Hepatocyte (in vitro differentiated cells): ENCODE measurements at regions not wholly inside any gene's neighbourhood (a gene's known extent, or its start where the extent isn't known, plus 50 kb on each side); places are given as distances from the start of the nearest gene placed in this dataset.

Source experiments
- EZH2 ChIP-seq: fragments of 200-600 bp; sonication (generic); IDR thresholded peaks from 2 replicates; pipeline ENCODE4 v1.6.1; 2016; ENCODE audit warnings: antibody characterized with exemption, mild to moderate bottlenecking, borderline replicate concordance
- TF ChIP-seq, protein P1 (sequence below): fragments of 200-600 bp; sonication (generic); IDR thresholded peaks from 2 replicates; pipeline ENCODE4 v1.5.1; 2016; ENCODE audit warnings: antibody characterized with exemption, mild to moderate bottlenecking; ENCODE audit not compliant: poor library complexity

DNA sequence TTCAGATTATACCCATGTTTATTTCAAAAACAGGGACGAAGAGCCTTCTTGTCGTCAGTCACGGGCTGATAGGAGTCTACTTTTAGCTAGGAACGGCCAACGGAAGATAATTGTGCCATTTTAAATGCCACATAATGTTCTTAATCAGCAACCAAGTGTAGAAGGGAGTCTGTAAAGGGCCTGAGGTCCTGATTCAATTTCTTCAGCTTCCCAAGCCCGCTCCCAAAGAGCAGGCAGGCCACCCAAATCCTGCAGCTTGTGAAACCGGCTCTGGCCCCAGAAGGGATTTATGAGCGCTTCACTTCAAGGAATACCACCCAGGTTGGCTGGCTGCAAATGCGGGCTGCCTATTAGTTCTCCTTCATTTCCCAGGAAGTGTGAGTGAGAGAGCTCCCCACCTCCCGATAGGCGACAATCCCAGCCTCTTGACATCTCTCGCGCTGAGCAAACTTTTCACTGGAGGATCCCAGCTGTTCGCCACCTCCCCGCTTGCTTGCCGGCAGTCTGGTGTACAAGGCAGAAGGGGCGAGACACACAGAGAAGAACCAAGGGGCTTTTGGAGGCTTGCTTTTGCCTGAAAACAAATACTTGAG lies 272.9 kb downstream of the CDH20 start:
- TF ChIP-seq, protein P1, sequence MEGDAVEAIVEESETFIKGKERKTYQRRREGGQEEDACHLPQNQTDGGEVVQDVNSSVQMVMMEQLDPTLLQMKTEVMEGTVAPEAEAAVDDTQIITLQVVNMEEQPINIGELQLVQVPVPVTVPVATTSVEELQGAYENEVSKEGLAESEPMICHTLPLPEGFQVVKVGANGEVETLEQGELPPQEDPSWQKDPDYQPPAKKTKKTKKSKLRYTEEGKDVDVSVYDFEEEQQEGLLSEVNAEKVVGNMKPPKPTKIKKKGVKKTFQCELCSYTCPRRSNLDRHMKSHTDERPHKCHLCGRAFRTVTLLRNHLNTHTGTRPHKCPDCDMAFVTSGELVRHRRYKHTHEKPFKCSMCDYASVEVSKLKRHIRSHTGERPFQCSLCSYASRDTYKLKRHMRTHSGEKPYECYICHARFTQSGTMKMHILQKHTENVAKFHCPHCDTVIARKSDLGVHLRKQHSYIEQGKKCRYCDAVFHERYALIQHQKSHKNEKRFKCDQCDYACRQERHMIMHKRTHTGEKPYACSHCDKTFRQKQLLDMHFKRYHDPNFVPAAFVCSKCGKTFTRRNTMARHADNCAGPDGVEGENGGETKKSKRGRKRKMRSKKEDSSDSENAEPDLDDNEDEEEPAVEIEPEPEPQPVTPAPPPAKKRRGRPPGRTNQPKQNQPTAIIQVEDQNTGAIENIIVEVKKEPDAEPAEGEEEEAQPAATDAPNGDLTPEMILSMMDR = no peak
- TF ChIP-seq EZH2 = no peak
